GM04503 (cell line): ENCODE measurements at regions not wholly inside any gene's neighbourhood (a gene's known extent, or its start where the extent isn't known, plus 50 kb on each side); places are given as distances from the start of the nearest gene placed in this dataset.
A peak's percentile ranks its signal among the peaks of the same experiment; 100 is the strongest.
"Not testable (repeated sequence)": the region's sequence is repeated elsewhere in the genome, so short reads cannot be mapped to it uniquely, and the experiment has no call there.

Source experiments
- DNase-seq: peaks from one replicate; pipeline ENCODE4 v3.0.0-alpha.2; 2012; ENCODE audit warnings: low read depth

DNA sequence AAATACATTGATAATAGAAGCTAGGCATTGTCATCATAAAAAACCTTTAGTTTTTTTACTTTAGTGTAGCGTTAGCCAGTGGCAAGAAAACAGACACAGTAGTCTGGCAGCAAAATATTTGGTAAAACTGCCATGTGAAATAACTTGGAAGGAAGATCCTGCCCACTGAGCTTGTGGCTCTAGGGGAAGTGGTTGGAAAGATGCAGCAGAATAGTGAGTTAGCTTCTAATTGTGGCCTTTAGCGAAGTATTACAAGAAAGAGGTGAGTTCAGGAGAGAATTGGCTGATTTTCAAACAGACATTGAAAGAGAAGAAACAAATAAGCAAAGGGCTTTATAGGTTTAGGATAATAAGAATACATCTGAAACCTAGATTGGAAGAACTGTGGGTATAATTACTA, 1887.8 kb upstream of the CELF4 start:
- no peak for DNase-seq

DNA sequence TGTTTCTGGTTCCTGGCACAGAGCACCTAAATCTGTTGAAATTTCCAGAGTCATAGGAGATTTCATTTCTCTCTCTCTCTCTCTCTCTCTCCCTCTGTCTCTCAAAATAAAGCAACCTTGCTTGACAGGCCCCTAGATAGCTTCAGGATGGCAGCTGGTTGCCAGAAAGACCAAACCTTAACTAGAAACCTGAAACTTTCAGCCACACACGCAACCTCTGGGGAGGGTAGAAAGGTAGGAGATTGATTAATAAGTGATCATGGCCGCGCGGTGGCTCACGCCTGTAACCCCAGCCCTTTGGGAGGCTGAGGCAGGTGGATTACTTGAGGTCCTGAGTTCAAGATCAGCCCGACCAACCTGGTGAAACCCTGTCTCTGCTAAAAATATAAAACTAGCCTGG, 1885.4 kb upstream of the CELF4 start:
- DNase-seq = no peak

GRCh38 chr18:39449566-39449965, 1884.0 kb upstream of the CELF4 start:
- no peak for DNase-seq

DNA sequence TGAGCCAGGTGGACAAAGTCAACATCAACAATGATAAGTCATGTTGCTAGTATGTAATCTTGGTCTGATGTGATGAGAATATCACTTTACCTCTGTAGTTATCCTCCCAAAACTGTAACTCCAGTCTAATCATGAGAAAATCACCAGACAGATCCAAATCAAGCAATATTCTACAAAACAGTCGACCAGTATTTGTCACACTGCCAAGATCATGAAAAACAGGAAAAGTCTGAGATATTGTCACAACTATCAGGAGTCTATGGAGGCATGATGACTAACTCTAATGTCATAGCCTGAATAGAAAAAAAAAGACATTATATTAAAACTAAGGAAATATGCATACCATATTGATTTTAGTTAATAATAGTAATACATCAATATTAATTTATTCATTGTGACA, 1883.3 kb upstream of the CELF4 start:
- no peak for DNase-seq

DNA sequence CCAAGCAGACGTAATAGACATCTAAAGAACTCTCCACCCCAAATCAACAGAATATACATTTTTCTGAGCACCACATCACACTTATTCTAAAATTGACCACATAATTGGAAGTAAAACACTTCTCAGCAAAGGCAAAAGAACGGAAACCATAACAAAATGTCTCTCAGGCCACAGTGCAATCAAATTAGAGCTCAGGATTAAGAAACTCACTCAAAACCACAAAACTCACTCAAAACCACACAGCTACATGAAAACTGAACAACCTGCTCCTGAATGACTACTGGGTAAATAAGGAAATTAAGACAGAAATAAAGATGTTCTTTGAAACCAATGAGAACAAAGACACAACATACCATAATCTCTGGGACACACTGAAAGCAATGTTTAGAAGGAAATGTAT, 1879.4 kb upstream of the CELF4 start:
- DNase-seq = not testable (repeated sequence)

GRCh38 chr18:39441648-39442047, 1876.0 kb upstream of the CELF4 start:
- DNase-seq = no peak

- no peak for DNase-seq
These were observed 1870.4 kb upstream of the CELF4 start for GRCh38 chr18:39435996-39436395.

DNA sequence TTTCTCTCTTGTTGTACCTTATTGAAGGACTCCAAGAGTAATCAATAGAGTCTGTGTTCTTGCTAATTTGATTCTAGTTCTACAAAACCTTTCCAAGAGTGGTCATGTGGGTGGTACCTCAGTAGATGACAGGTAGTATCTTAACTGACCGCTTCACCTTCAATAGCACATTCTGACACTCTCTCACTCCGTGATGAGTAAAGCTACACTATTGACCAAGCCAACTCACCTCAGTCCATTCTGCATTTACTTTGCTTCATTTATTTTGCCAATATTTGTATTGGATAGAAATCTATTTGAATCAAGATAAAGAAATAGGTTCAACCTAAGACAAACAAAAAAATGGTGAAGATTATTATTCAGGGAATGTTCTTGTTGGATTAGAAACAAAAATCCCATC, 1869.6 kb upstream of the CELF4 start:
- DNase-seq = no peak

DNA sequence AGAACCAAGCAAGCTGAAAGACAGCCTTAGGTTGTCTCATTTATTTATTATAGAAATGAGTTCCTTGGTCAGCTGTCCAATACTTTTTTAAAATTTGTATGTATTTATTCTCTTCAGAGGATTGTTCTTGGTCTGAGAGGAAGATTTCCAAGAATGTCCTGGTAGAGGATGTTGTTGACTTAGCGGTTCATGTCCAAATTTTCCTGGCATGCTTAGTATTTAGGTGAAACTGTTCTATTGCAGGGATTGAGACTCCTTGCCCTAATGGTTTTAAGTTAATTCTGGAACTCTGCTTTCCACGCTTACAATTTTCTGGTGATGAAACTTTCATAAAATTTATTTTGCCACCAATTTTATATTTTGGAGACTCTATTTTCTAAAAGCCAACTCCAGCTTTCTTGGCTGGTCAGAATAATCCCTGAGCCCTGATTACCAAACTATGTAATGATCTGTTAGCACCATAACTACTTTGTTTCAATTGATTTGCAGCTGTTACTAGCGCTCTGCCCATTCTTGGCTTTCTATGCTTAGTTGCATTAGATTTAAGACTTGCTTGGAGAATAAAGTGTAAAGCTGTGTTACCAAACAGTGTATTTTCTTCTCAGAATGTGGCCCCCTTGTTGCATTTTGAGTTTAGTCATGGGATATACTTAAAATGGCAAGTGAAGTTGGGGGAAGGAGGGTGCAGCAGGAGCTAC, 1868.8 kb upstream of the CELF4 start:
- peak; percentile 27 for DNase-seq

- no peak for DNase-seq
These were observed 1859.7 kb upstream of the CELF4 start for GRCh38 chr18:39425172-39425850.

- DNase-seq = no peak
These were observed 1858.7 kb upstream of the CELF4 start for GRCh38 chr18:39424261-39424660.

- DNase-seq = no peak
These were observed 1855.7 kb upstream of the CELF4 start for GRCh38 chr18:39421276-39421675.

DNA sequence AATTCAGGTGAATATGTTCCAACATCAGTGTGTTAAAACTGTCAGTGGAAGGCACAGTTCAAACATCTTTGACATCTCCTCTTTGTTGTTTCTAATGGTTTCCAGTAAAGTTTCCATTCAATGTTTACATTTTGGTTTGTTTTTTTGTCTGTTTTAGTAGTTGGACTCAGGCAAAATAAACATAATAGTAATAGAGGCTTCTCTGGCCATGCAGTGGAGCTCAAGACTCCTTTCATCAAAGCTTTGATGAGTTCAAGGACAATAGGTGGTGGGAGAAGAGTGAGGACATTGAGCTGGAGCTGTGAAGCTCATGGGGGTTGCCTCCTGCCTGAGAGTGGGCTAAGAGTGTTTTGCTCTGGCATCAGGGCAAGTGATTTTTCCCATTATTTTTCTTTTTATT, 1853.7 kb upstream of the CELF4 start:
- no peak for DNase-seq

GRCh38 chr18:39415471-39415870, 1849.9 kb upstream of the CELF4 start:
- no peak for DNase-seq

- DNase-seq = no peak
These were observed 1848.6 kb upstream of the CELF4 start for GRCh38 chr18:39414009-39414700.

DNA sequence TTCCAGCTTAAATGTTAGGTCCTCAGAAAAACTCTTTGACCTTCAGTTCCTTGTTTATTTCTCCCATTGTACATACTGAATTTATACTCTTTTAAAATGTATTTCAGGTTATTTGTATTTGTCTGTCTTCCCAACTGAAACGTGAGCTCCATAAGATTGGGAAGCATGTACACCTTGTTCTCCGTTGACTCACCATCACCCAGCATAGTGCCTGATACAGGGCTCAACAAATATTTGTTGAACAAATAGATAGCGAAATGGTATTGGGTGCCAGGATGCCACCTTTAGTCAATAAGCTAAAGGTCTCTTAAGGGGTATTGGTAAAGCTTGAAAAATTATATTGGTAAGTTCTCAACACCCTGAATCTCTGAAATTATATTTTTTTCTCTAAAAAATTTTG, 1841.3 kb upstream of the CELF4 start:
- DNase-seq = no peak

GRCh38 chr18:39403121-39403520, 1837.5 kb upstream of the CELF4 start:
- DNase-seq = peak; percentile 27

- DNase-seq = no peak
These were observed 1834.1 kb upstream of the CELF4 start for GRCh38 chr18:39399662-39400061.

DNA sequence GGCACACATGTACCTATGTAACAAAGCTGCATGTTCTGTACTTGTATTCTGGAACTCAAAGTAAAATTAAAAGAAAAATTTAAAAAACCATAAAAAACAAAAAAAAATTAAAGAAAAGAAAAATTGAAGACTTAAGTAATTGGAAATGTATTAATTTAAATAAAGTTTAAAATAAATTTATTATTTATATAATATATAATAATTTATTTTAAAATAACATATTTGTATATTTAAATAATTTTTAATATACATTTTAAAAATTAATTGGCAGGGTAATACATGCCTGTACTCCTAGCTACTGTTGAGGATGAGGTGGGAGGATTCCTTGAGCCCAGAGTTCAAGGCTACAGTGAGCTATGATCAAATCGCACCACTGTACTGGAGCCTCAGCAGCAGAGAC, 1830.6 kb upstream of the CELF4 start:
- DNase-seq = no peak

DNA sequence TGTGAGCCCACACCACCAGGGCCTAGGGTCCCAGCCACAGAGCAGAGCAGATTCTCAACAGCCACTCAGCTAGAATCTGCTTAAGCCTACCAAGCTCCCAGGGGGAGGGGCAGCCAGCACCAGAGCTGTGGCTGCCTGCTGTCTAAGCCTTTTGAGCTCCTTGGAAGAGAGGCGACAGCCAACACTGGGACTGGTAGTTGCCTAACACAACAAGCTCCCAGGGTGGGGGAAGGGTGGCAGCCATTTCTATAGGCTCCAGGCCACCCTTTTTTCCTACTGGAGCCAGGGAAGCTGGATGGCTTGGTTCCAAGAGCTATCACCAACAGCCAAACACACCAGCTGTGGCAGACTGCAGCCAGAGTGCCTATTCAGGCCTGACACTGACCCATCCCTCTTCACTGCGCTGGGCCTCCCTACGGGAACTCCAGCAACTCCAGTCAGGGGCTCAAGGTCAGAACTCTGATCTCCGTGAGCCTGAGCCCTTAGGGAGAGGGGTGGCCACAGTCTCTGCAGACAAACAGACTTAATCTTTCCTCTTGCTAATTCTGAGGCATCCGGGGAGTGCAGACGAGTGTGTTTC, 1824.3 kb upstream of the CELF4 start:
- DNase-seq = no peak

GRCh38 chr18:39380866-39381265, 1815.3 kb upstream of the CELF4 start:
- no peak for DNase-seq

- no peak for DNase-seq
These were observed 1814.7 kb upstream of the CELF4 start for GRCh38 chr18:39380186-39380725.

GRCh38 chr18:39375066-39375465, 1809.5 kb upstream of the CELF4 start:
- no peak for DNase-seq
